ENCODE measurements at regions not wholly inside any gene's neighbourhood (a gene's known extent, or its start where the extent isn't known, plus 50 kb on each side); places are given as distances from the start of the nearest gene placed in this dataset.

GRCh38 chr15:27701014-27701413 is 398.1 kb downstream of the OCA2 start:
- TF ChIP-seq CTCF (IDR thresholded peaks at IDR 0.05) (no peak), POLR2A (IDR thresholded peaks at IDR 0.05; ENCODE audit: low read depth) (no peak), EP300 (IDR thresholded peaks at IDR 0.05) (no peak)
